ENCODE measurements at regions not wholly inside any gene's neighbourhood (a gene's known extent, or its start where the extent isn't known, plus 50 kb on each side); places are given as distances from the start of the nearest gene placed in this dataset.
"Not testable (repeated sequence)": the region's sequence is repeated elsewhere in the genome, so short reads cannot be mapped to it uniquely, and the experiment has no call there.

DNA sequence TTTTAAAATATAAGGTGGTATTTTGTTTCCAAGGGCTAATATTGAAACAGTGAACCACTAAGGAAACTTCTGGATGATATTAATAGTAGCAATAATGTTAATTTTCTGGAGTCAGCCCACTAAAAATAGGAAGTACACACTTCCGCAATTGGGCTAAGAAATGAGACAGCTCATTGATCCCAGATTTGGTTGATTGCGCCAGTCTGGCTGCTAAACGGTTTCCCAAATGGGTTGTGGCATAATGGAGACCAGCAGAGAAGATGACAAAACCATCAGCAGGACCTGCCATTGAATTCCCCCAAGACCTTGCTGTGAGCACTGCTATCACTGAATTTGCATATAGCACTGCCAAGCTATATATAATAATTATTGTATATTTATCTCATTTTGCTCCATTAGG lies 71.2 kb upstream of the SGK1 start:
- no peak for DNase-seq

DNA sequence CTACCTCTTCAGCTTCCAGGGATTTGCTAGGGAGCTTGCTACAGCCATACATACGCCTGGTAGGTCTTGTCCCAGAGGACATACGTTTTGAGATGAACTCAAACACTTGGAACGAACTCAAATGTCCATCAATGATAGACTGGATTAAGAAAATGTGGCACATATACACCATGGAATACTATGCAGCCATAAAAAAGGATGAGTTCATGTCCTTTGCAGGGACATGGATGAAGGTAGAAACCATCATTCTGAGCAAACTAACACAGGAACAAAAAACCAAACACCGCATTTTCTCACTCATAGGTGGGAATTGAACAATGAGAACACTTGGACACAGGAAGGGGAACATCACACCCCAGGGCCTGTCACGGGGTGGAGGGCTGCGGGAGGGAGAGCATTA lies 68.6 kb upstream of the SGK1 start:
- DNase-seq = not testable (repeated sequence)

DNA sequence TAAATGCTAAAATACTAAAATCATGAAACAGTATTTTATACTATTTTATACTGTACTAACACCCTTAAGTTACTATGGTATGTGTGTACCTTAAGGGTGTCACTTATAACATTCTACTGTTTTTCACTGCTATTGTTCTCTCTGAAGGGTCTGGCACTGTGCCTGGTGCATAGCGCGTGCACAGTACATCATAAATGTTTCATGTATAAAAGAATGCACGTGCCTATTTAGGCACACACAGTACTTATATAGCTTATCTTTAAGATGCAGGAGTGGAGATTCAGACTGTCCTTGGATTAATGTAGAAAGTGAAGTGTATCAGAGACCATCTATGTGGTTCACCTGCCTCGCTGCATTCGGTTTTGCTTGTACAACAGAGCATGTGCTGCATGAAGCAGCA lies 64.0 kb upstream of the SGK1 start:
- no peak for DNase-seq

DNA sequence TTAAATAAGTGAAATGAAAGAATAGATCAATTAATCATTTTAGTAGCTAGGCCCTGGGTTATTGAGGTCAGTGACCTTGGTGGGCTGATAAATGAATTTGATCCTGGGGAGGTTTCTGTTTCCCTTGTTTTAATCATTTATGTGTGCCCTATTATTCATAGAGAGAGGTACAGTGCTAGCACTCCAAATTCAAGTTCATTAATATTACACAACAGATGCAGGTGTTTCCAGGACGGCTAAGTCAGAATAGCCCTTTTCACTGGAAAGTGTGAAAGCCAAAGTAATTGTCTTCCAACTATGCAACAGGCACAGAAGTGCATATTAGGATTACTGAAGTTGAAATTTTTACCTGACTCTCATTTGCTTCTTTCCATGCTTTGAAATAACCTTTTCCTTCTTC lies 61.7 kb upstream of the SGK1 start:
- no peak for DNase-seq

DNA sequence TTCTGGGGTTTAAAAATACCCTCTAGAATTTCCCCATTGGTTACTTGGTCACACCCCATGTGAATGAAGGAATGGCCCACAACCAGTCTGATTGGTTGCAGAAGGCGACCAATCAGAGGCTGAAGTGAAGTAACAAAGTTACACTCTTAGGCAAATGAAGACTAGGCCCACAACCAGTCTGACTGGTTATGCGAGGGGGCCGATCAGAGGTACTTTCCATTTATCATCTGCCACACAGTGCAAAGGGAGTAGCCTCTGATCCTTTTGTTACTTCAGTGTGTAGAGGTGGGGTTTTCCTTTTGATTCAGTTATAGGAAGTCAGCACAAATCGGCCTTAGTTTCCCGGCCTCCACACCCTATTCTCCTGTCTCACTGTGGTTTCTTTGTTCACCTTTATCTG lies 61.2 kb upstream of the SGK1 start:
- no peak for DNase-seq

DNA sequence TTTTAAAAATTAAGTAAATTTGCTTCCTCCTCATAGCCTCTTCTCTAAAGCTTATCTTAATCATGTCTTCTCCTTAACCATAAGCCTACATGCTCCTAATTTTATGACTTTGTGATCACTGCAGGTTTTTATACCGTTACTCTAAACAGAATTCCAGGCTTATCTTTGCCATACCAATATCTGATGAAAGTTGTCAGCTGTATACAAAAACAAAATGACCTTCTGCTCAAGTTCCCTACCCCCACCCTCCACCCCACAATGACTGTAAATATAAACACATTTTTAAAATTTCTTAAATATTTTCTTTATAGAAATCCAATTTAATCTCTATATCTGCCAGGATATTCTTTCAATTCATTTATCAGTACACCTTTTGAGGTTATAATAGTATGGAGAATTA lies 60.5 kb upstream of the SGK1 start:
- no peak for DNase-seq

DNA sequence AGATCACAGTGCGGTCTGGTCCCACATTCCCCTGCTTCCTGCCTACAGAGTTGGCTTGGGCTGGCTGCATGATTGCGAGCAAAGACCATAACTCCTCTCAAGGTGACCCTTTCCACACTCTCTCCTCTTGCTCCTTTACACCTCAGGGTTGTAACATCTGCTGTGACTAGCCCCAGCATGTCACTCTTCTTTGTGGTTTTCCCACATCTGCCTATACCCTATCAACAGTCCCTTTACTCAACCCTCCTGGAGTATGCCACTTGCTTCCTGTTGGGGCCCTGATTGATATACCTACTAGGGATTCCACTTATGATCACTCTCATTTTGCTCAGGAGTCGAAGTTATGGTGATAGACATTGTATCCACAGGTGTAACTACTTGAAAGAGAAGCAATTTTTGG lies 58.9 kb upstream of the SGK1 start:
- no peak for DNase-seq

DNA sequence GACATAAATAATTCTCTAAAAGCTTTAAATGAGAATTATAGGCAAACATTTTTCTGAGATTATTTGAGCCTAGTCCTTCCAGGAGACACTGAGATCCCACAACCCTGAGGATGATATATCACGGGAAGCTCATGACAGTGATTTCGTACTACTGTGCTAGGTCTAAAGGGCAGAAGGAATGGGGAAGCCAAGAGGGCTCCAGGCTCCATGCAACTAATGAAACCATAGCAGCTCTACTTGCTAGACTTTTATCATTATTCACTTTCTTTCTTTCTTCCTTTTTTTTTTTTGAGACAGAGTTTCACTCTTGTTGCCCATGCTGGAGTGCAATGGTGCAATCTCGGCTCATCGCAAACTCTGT lies 57.3 kb upstream of the SGK1 start:
- DNase-seq = no peak

DNA sequence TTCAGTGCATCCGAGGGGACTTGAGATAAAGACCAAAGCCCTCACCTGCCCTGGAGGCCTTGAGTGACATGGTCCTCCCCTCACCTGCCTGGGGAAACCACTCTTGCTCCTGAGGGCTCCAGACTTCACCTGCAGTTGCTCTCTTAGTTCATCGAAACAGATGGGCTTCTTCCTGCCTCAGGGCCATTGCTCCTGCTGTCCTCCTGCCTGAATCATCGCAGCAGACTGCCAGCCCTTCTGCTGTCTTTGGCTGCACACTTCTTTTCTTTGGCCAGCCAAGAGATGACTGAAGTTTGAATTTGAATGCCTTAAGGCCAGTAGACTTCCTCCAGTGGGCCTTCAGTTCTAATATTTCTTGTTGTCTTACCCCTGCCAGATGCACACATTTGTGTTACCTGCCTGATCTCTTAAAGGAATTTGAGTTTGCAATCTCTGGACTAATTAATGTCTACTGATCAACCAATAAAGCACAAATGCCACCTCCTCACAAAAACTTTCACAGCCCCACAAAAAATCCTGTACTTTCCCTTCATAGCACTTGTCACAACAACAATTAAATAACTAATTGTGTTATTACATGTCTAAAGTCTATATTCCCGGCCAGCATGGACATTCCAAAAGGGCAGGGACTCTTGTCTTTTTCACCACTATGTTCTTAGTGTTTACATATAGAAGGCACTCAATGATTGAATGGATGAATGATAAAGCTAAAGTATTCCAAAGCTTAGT lies 56.7 kb upstream of the SGK1 start:
- no peak for DNase-seq

DNA sequence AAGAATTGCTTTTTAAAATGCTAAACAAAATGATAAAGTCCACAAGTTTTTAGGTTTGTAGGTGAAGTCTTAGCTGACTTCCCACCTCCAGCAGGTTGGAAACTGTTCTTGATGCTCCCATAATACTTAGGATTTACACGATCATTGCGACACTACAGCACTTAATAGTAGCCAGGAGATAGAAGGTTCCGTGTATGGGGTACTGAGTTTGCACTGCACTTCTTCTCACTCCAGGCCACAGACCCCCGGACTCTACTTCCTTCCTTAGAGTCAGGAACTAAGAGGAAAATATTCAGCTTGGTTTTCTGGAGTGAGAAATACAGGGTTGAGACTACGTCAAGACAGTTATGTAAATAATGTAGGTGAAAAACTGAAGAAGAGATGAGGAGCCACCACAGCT lies 56.1 kb upstream of the SGK1 start:
- DNase-seq = no peak

DNA sequence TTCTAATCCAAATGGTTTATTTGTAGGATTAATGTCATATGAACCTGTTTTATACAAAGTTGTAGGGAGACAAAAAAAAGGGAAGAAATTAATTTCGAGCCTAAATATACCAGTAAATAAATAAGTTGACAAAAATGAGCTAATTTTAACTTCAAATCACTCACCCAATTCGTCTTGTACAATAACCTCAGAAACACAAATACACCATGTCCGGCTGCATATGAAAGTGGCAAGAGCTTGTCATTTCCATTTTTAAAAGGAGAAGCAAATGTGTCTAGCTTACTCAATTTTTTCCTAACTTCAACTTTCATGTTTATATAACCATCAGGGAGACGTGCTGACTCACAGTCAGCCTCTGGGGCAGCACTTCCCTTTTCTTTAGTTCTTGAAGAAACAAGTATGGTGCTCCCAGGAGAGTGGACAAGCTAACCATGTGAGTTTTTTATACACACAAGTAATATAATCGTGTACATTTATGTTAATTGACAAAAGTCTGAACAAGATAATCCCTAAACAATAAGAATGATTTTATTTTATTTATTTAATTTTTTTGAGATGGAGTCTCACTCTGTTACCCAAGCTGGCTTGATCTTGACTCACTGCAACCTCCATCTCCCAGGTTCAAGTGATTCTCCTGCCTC lies 55.5 kb upstream of the SGK1 start:
- no peak for DNase-seq

DNA sequence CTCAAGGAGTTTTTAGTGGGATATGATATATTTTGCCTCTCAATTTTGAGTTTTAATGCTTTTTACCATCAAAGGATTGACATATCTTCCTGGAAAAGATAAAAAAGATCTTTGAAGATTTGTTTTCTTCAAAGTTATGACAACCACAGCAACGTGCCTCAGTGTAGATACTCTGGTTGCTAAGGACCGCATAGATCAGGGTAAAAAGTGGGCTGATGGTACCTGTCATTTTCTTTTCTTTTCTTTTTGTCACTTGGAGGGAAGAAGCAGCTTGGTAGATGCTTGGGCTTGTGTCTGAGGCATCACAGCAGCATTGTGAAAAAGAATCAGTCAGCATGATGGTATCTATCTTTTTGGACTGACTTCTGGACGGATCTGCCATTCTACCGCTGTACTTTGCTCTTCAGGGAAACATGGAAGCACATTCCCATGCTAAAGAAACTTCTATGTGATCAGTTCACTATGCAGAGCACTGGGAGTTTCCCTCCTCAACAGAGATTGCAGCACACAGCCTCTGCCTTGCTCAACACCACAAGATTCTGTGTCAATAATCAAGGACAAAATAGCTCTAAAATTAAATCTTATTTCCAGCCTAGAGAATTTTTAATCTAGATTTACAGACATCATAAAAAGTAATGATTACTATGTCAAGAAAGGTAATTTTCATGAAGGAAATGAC lies 54.8 kb upstream of the SGK1 start:
- no peak for DNase-seq

DNA sequence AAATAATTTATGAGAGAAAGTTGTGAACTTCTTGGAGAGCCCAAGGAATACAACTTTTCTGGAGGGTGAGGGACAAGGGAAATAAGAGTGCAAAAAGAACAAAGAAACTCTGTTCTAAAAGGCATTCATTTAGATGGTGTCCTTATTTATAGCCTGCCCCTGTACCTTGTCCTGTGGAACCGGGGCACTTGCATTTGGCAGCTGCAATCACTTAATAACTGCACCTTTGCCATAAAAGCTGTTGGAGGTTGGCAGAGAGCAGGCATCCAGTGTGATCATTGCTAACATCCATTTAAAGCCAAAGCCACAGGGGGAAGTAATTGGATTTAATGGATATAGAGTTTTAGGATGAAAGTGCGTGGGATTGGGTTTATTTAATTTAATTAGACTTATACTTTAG lies 50.8 kb upstream of the SGK1 start:
- DNase-seq = no peak

Measured in occipital lobe (tissue), 1 donor.